ENCODE measurements at regions not wholly inside any gene's neighbourhood (a gene's known extent, or its start where the extent isn't known, plus 50 kb on each side); places are given as distances from the start of the nearest gene placed in this dataset.

GRCh38 chr5:144583541-144584449, 413.1 kb downstream of the KCTD16 start:
- Histone ChIP-seq H2AFZ (ENCODE audit: low read length) (no peak overlapping the region), H3K79me2 (ENCODE audit: insufficient read depth, low read length) (no peaks in the 10 kb centered on the region), H3K9me2 (replicated peaks; ENCODE audit: low read depth, low read length) (no peaks in the 10 kb centered on the region), H3K36me3 (ENCODE audit: insufficient read depth, low read length) (no peaks in the 10 kb centered on the region), H3K4me2 (ENCODE audit: low read depth, low read length, poor library complexity, severe bottlenecking) (no peak overlapping the region), H3K9me3 (ENCODE audit: insufficient read depth, low read depth, low read length) (no peaks in the 10 kb centered on the region), H3K4me1 (ENCODE audit: insufficient read depth, low read length, poor library complexity, severe bottlenecking) (no peaks in the 10 kb centered on the region), H3K9ac (ENCODE audit: low read depth, low read length, poor library complexity, severe bottlenecking) (no peak overlapping the region), H4K20me1 (ENCODE audit: insufficient read depth, low read length, poor library complexity, severe bottlenecking) (no peaks in the 10 kb centered on the region), H3K27me3 (ENCODE audit: insufficient read depth, low read length, poor library complexity, severe bottlenecking) (no peaks in the 10 kb centered on the region), H3F3A (ENCODE audit: low read depth) (no peaks in the 10 kb centered on the region), H3K4me3 (ENCODE audit: low read length, poor library complexity, severe bottlenecking) (no peak overlapping the region)
- TF ChIP-seq EZH2phosphoT487 (IDR thresholded peaks at IDR 0.05; ENCODE audit: borderline replicate concordance): no peak
- TF ChIP-seq CTCF (conservative IDR thresholded peaks at IDR 0.05; ENCODE audit: low read length): no peak

GRCh38 chr5:144582066-144582465, 411.4 kb downstream of the KCTD16 start:
- Histone ChIP-seq H3K4me1 (ENCODE audit: insufficient read depth, low read length, poor library complexity, severe bottlenecking) (no peaks in the 10 kb centered on the region), H3K9me3 (ENCODE audit: insufficient read depth, low read depth, low read length) (no peaks in the 10 kb centered on the region), H3K9me2 (replicated peaks; ENCODE audit: low read depth, low read length) (no peaks in the 10 kb centered on the region), H2AFZ (ENCODE audit: low read length) (no peak overlapping the region), H4K20me1 (ENCODE audit: insufficient read depth, low read length, poor library complexity, severe bottlenecking) (no peaks in the 10 kb centered on the region), H3K9ac (ENCODE audit: low read depth, low read length, poor library complexity, severe bottlenecking) (no peak overlapping the region), H3K4me2 (ENCODE audit: low read depth, low read length, poor library complexity, severe bottlenecking) (no peak overlapping the region), H3K79me2 (ENCODE audit: insufficient read depth, low read length) (no peaks in the 10 kb centered on the region), H3K4me3 (ENCODE audit: low read length, poor library complexity, severe bottlenecking) (no peak overlapping the region), H3F3A (ENCODE audit: low read depth) (no peaks in the 10 kb centered on the region), H3K27me3 (ENCODE audit: insufficient read depth, low read length, poor library complexity, severe bottlenecking) (no peaks in the 10 kb centered on the region), H3K36me3 (ENCODE audit: insufficient read depth, low read length) (no peaks in the 10 kb centered on the region)
- TF ChIP-seq CTCF (conservative IDR thresholded peaks at IDR 0.05; ENCODE audit: low read length): no peak
- TF ChIP-seq EZH2phosphoT487 (IDR thresholded peaks at IDR 0.05; ENCODE audit: borderline replicate concordance): no peak

GRCh38 chr5:144581044-144581443, 410.4 kb downstream of the KCTD16 start:
- H3K27me3 ChIP-seq (ENCODE audit: insufficient read depth, low read length, poor library complexity, severe bottlenecking): no peaks in the 10 kb centered on the region

More at GRCh38 chr5:144581044-144581443, 410.4 kb downstream of the KCTD16 start:
- TF ChIP-seq CTCF (conservative IDR thresholded peaks at IDR 0.05; ENCODE audit: low read length): no peak
- no peak for TF ChIP-seq EZH2phosphoT487 (IDR thresholded peaks at IDR 0.05; ENCODE audit: borderline replicate concordance)
- H3K4me3 ChIP-seq (ENCODE audit: low read length, poor library complexity, severe bottlenecking): no peak overlapping the region
- no peaks in the 10 kb centered on the region for H3K79me2 ChIP-seq (ENCODE audit: insufficient read depth, low read length)
- no peaks in the 10 kb centered on the region for H3K9me3 ChIP-seq (ENCODE audit: insufficient read depth, low read depth, low read length)
- no peaks in the 10 kb centered on the region for H3K9me2 ChIP-seq (replicated peaks; ENCODE audit: low read depth, low read length)
- H2AFZ ChIP-seq (ENCODE audit: low read length): no peak overlapping the region
- H3K4me2 ChIP-seq (ENCODE audit: low read depth, low read length, poor library complexity, severe bottlenecking): no peak overlapping the region
- H4K20me1 ChIP-seq (ENCODE audit: insufficient read depth, low read length, poor library complexity, severe bottlenecking): no peaks in the 10 kb centered on the region
- H3K9ac ChIP-seq (ENCODE audit: low read depth, low read length, poor library complexity, severe bottlenecking): no peak overlapping the region
- no peaks in the 10 kb centered on the region for H3F3A ChIP-seq (ENCODE audit: low read depth)
- H3K4me1 ChIP-seq (ENCODE audit: insufficient read depth, low read length, poor library complexity, severe bottlenecking): no peaks in the 10 kb centered on the region
- no peaks in the 10 kb centered on the region for H3K36me3 ChIP-seq (ENCODE audit: insufficient read depth, low read length)
